Spleen (tissue), 11 donors: ENCODE measurements at regions not wholly inside any gene's neighbourhood (a gene's known extent, or its start where the extent isn't known, plus 50 kb on each side); places are given as distances from the start of the nearest gene placed in this dataset.

Experiments used
- DNase-seq: peaks from one replicate; pipeline ENCODE4 v3.0.0-alpha.2; 2020
- H3K27ac ChIP-seq, 8 donors: fragments of 200-600 bp; sonication (generic) in 7 of 8; 1 replicate in 4 of 8; 2 replicates in 4 of 8; pipeline versions ENCODE4 v1.5.0 to v1.8.0; 2016 to 2021; ENCODE audit warnings: inconsistent platforms in 4 of 8, mild to moderate bottlenecking in 4 of 8, moderate library complexity in 1 of 8
- H3K27me3 ChIP-seq, 7 donors: fragments of 200-600 bp; sonication (generic) in 6 of 7; replicated peaks in 1 of 7; 1 replicate in 4 of 7; 2 replicates in 3 of 7; pipeline versions ENCODE4 v1.5.0 to v1.8.0; 2016 to 2021; ENCODE audit warnings: inconsistent platforms in 3 of 7, mild to moderate bottlenecking in 1 of 7
- H3K36me3 ChIP-seq, 6 donors: fragments of 200-600 bp; sonication (generic) in 5 of 6; 1 replicate in 4 of 6; 2 replicates in 2 of 6; pipeline versions ENCODE4 v1.5.0 to v1.8.0; 2016 to 2021; ENCODE audit warnings: inconsistent platforms in 2 of 6
- H3K4me1 ChIP-seq, 6 donors: fragments of 200-600 bp; sonication (generic) in 5 of 6; 1 replicate in 3 of 6; 2 replicates in 3 of 6; pipeline versions ENCODE4 v1.5.0 to v1.8.0; 2016 to 2021; ENCODE audit warnings: inconsistent platforms in 3 of 6
- H3K4me3 ChIP-seq, 8 donors: fragments of 200-600 bp; sonication (generic) in 7 of 8; 1 replicate in 4 of 8; 2 replicates in 4 of 8; pipeline versions ENCODE4 v1.5.0 to v1.8.0; 2016 to 2021; ENCODE audit warnings: inconsistent platforms in 4 of 8, mild to moderate bottlenecking in 4 of 8, moderate library complexity in 2 of 8
- H3K9me3 ChIP-seq, 8 donors: fragments of 200-600 bp; sonication (generic) in 7 of 8; 1 replicate in 4 of 8; 2 replicates in 4 of 8; pipeline versions ENCODE4 v1.5.0 to v1.8.0; 2016 to 2021; ENCODE audit warnings: inconsistent platforms in 4 of 8
- POLR2A ChIP-seq, 3 donors: fragments of 450-650 bp; IDR thresholded peaks; one replicate each; pipeline ENCODE4 v1.5.1; 2017; ENCODE audit warnings: antibody characterized with exemption in 3 of 3, mild to moderate bottlenecking in 1 of 3
- POLR2AphosphoS5 ChIP-seq, 3 donors: sonication (generic); formaldehyde crosslinking; IDR thresholded peaks; one replicate each; pipeline ENCODE4 v1.5.1; 2017; ENCODE audit warnings: antibody characterized with exemption in 3 of 3
- WGBS, 5 donors: extraction: QIAGEN DNeasy Blood & Tissue Kit in 3 of 5; methylation state at CpG; one replicate each; pipeline versions ENCODE4 v1.1.5 to v1.1.7; 2013 to 2018; 5-methylcytosine and 5-hydroxymethylcytosine counted together
- intact Hi-C: fragments of 100-400 bp; cut with DNase I; formaldehyde crosslinking; loops from one replicate; pipeline ENCODE4 v1.15.0; 2023; ENCODE audit warnings: low total_unique reads
- TF ChIP-seq, protein P1 (sequence below), 11 experiments: fragments of 200-600 bp in 7 of 11; fragments of 450-650 bp in 4 of 11; sonication (generic) in 4 of 11; IDR thresholded peaks in 8 of 11; conservative IDR thresholded peaks in 3 of 11; 1 replicate in 7 of 11; 2 replicates in 4 of 11; pipeline versions ENCODE4 v1.4.0 to v1.8.0; 2016 to 2021; ENCODE audit warnings: antibody characterized with exemption in 11 of 11, inconsistent platforms in 4 of 11, mild to moderate bottlenecking in 1 of 11
- donor health status: healthy with polysubstance abuse.
- donor health status: DM: no; HTN: no; CAD: no; lungs with moderate emphysema.
- donor health status: DM: no; HTN: no; CAD: no.
- donor health status: Bipolar disorder and iron deficiency.
- donor health status: healthy.
- donor health status: DM: no; HTN: no; CAD: no.
- donor health status: DM: yes; HTN: yes; CAD: no.

DNA sequence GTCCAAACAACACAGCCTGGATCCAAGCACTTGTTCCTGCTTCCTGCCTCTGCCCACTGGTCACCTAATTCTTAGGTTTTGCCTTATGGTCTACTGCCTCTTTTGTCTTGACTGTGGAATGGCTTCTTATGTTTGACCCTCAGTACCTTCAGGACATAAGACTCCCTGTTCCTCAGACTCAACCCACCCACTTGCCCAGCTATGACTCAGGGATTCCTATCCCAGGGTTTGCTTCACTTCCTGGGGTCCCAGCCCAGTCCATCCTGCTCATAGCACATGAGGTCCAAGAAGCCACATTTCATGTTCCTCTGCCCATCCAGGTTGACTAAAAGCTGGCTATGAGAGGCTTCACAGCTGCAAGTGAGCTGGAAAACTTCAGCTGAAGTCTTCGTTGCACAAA, 320.9 kb upstream of the CDH5 start:
- intact Hi-C loops: no loop called here
- Histone ChIP-seq H3K36me3 (no peaks in the 10 kb centered on the region), H3K4me1 (no peaks in the 10 kb centered on the region), H3K27me3 (no peaks in the 10 kb centered on the region), H3K4me3 (no peak overlapping the region), H3K27ac (no peak overlapping the region), H3K9me3 (no peaks in the 10 kb centered on the region)
- TF ChIP-seq POLR2A (IDR thresholded peaks at IDR 0.05): no peak
- TF ChIP-seq, protein P1, sequence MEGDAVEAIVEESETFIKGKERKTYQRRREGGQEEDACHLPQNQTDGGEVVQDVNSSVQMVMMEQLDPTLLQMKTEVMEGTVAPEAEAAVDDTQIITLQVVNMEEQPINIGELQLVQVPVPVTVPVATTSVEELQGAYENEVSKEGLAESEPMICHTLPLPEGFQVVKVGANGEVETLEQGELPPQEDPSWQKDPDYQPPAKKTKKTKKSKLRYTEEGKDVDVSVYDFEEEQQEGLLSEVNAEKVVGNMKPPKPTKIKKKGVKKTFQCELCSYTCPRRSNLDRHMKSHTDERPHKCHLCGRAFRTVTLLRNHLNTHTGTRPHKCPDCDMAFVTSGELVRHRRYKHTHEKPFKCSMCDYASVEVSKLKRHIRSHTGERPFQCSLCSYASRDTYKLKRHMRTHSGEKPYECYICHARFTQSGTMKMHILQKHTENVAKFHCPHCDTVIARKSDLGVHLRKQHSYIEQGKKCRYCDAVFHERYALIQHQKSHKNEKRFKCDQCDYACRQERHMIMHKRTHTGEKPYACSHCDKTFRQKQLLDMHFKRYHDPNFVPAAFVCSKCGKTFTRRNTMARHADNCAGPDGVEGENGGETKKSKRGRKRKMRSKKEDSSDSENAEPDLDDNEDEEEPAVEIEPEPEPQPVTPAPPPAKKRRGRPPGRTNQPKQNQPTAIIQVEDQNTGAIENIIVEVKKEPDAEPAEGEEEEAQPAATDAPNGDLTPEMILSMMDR (IDR thresholded peaks at IDR 0.05 in 8 of 11, conservative IDR thresholded peaks at IDR 0.05 in 3 of 11): no peak
- no peak for TF ChIP-seq POLR2AphosphoS5 (IDR thresholded peaks at IDR 0.05)
- WGBS, 5 donors: 84 to 95% (median 93%) methylated on average over 1 of the region's 1 CpG
- no peak for DNase-seq

DNA sequence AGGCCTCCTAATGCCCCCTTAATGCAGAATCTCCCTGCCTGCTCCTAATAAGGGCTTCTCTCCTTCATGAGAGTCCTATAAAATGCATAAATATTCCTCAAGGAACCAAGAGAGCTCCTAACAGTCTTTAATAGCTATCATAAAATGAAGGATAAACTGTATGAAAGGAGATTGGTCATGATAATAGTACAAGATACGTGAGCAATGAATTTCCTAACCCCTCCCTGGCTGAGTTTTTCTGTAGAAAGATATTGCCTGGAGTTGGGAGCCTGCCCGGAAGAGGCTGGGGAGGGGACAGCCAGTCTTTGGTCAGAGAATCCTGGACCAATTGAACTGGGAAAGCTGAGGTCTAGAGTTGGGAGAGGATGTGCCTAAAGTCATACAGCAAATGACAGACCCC, 321.9 kb upstream of the CDH5 start:
- TF ChIP-seq POLR2AphosphoS5 (IDR thresholded peaks at IDR 0.05) (no peak), POLR2A (IDR thresholded peaks at IDR 0.05) (no peak)
- TF ChIP-seq, protein P1 (IDR thresholded peaks at IDR 0.05 in 8 of 11, conservative IDR thresholded peaks at IDR 0.05 in 3 of 11): no peak
- Histone ChIP-seq H3K9me3 (no peaks in the 10 kb centered on the region), H3K27ac (no peak overlapping the region), H3K27me3 (no peaks in the 10 kb centered on the region), H3K36me3 (no peaks in the 10 kb centered on the region), H3K4me1 (no peaks in the 10 kb centered on the region), H3K4me3 (no peak overlapping the region)
- no peak for DNase-seq
- 58 to 86% (median 72%) methylated on average over 2 of the region's 2 CpGs for WGBS, 5 donors
- intact Hi-C loops: no loop called here

DNA sequence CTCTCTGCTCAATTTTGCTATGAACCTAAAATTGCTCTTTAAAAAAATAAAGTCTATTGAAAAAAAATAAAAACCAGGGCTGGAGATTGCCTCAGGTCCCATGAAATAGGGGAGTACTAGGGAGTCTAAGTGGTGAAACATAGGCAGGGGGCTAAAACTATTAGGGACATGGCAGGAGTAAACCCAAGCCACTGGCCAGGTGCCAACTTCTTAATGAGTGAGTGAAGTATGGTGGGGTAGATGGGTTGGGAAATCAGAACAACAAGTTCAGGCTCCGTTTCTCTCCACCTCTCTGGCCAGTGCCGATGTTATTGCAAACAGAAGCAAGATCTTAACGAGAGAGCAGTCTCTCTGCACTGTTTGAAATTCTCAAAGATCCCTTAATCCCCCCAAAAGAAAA, 322.4 kb upstream of the CDH5 start:
- Histone ChIP-seq H3K4me3 (no peak overlapping the region), H3K27ac (no peak overlapping the region), H3K4me1 (no peaks in the 10 kb centered on the region), H3K27me3 (no peaks in the 10 kb centered on the region), H3K9me3 (no peaks in the 10 kb centered on the region), H3K36me3 (no peaks in the 10 kb centered on the region)
- TF ChIP-seq, protein P1 (IDR thresholded peaks at IDR 0.05 in 8 of 11, conservative IDR thresholded peaks at IDR 0.05 in 3 of 11): no peak
- TF ChIP-seq POLR2AphosphoS5 (IDR thresholded peaks at IDR 0.05): no peak
- TF ChIP-seq POLR2A (IDR thresholded peaks at IDR 0.05): no peak
- WGBS, 5 donors: 55 to 94% (median 83%) methylated on average over 3 of the region's 3 CpGs
- intact Hi-C loops: no loop called here
- DNase-seq: no peak

DNA sequence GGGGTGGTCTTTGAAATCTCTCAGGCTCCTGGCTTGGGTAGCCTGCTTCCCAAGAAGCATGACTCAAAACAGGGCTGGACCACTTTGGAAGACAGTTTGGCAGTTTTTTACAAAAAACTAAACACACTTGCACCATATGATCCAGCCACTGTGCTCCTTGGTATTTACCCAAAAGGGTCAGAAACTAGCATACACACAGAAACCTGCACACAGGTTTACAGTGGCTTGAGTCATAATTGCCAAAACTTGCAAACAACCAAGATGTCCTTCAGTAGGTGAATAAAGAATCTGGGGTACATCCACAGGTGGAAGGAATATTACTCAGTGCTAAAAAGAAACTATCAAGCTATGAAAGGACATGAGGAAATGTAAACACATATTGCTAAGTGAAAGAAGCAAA, 323.2 kb upstream of the CDH5 start:
- Histone ChIP-seq H3K4me1 (no peaks in the 10 kb centered on the region), H3K27me3 (no peaks in the 10 kb centered on the region), H3K4me3 (no peak overlapping the region), H3K27ac (no peak overlapping the region), H3K36me3 (no peaks in the 10 kb centered on the region), H3K9me3 (no peaks in the 10 kb centered on the region)
- intact Hi-C loops: no loop called here
- TF ChIP-seq, protein P1 (IDR thresholded peaks at IDR 0.05 in 8 of 11, conservative IDR thresholded peaks at IDR 0.05 in 3 of 11): no peak
- no peak for TF ChIP-seq POLR2AphosphoS5 (IDR thresholded peaks at IDR 0.05)
- TF ChIP-seq POLR2A (IDR thresholded peaks at IDR 0.05): no peak
- no peak for DNase-seq
